Type B pancreatic cell (in vitro differentiated cells): ENCODE measurements at regions not wholly inside any gene's neighbourhood (a gene's known extent, or its start where the extent isn't known, plus 50 kb on each side); places are given as distances from the start of the nearest gene placed in this dataset.

Source experiments
- DNase-seq: peaks from one replicate; pipeline ENCODE4 v3.0.0; 2021; ENCODE audit warnings: mixed read lengths; ENCODE audit not compliant: unreplicated experiment; ENCODE audit errors: extremely low spot score
- H3K27ac Mint-ChIP-seq: 2 replicates; pipeline ENCODE4 v1.8.0; 2021; ENCODE audit warnings: mild to moderate bottlenecking, mixed read lengths
- H3K27me3 Mint-ChIP-seq: 2 replicates; pipeline ENCODE4 v1.8.0; 2021; ENCODE audit warnings: mixed read lengths
- H3K36me3 Mint-ChIP-seq: 2 replicates; pipeline ENCODE4 v1.8.0; 2021; ENCODE audit warnings: mixed read lengths
- H3K4me1 Mint-ChIP-seq: one replicate; pipeline ENCODE4 v1.8.0; 2021; ENCODE audit warnings: mixed read lengths; ENCODE audit not compliant: unreplicated experiment
- H3K4me3 Mint-ChIP-seq: 2 replicates; pipeline ENCODE4 v1.8.0; 2021; ENCODE audit warnings: mild to moderate bottlenecking, mixed read lengths
- H3K9me3 Mint-ChIP-seq: 2 replicates; pipeline ENCODE4 v1.8.0; 2021; ENCODE audit warnings: mixed read lengths
- TF ChIP-seq, protein P1 (sequence below): fragments of 200-600 bp; sonication (generic); conservative IDR thresholded peaks from 2 replicates; pipeline ENCODE4 v1.5.0; 2021; ENCODE audit warnings: antibody characterized with exemption, mild to moderate bottlenecking

DNA sequence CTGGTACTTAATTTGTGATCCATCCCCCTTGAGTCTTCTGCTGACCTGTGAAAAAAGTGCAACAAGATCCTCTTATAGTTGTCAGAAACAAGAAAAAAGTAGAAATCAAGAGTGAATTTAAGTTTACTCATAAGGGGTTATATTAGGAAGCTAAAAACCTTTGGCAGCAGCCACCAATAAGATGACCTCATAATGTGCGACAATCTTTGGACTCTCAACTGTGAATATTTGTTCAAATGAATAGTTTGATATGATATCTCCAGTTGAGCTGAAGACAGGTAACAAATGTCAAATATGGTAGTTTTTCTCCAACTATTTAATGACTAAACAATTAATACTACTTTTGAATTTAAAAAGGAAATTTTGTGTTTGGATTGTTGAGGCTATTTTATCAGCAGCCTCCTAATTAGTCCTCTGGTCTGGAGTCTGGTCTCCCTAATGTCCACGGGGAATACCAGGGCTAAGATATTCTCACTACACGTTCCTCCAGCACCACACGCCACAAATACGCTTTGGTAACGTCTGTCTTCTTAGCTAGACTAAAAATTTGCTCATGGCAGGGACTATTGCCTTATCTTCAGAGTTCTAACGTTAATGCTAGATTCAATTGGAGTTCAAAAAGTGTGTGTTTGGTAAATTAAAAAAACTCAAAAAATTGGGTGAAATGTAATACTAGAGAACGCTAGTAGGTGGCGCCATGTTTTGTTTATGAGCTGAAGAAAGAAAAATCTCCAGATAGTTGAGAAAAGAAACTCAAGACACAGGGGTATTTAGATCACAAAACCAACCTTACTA is 51.0 kb upstream of the PDX1 start:
- H3K4me1 Mint-ChIP-seq: no peaks in the 10 kb centered on the region
- H3K27ac Mint-ChIP-seq: no peak overlapping the region
- no peaks in the 10 kb centered on the region for H3K9me3 Mint-ChIP-seq
- TF ChIP-seq, protein P1, sequence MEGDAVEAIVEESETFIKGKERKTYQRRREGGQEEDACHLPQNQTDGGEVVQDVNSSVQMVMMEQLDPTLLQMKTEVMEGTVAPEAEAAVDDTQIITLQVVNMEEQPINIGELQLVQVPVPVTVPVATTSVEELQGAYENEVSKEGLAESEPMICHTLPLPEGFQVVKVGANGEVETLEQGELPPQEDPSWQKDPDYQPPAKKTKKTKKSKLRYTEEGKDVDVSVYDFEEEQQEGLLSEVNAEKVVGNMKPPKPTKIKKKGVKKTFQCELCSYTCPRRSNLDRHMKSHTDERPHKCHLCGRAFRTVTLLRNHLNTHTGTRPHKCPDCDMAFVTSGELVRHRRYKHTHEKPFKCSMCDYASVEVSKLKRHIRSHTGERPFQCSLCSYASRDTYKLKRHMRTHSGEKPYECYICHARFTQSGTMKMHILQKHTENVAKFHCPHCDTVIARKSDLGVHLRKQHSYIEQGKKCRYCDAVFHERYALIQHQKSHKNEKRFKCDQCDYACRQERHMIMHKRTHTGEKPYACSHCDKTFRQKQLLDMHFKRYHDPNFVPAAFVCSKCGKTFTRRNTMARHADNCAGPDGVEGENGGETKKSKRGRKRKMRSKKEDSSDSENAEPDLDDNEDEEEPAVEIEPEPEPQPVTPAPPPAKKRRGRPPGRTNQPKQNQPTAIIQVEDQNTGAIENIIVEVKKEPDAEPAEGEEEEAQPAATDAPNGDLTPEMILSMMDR: peak; percentile 76
- no peak for DNase-seq
- peaks cover 32% of the 10 kb centered on the region for H3K27me3 Mint-ChIP-seq
- peak overlapping the region; percentile 45 for H3K4me3 Mint-ChIP-seq
- H3K36me3 Mint-ChIP-seq: no peaks in the 10 kb centered on the region

DNA sequence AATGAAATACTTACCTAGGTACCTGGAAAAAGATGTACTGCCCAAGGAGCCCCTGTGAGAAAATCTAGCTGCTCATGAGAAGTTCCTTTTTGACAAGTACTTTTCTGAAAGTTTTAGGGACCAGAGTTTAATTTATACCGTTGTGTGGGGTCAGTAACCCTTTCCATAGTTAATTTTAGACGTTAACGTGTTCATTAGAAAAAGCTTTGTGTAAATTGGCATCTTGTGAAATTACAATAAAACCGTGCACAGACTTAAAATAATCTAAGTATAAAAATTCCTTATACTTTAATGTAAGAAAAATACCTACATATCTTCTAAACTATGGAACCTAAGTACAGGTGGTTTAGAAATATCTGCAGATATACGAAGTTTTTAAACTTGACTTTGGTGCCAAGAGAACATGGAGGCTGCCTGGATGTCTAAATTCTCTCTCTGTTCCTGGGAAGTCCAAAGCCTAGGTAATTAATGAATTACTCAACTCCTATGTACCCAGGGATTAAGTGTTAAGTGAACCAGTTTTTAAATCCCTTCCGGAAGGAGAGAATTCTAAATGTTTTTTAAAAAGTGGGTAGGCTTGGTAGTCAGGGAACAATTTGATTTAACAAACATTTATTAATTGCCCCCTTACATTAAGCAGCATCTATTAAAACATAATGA is 50.2 kb upstream of the PDX1 start:
- Mint-ChIP-seq H3K27me3 (peaks cover 28% of the 10 kb centered on the region), H3K4me1 (no peaks in the 10 kb centered on the region), H3K9me3 (no peaks in the 10 kb centered on the region), H3K36me3 (no peaks in the 10 kb centered on the region), H3K27ac (no peak overlapping the region), H3K4me3 (no peak overlapping the region)
- no peak for DNase-seq
- TF ChIP-seq, protein P1: peak; percentile 37
